Suppressor macrophage treated with lipopolysaccharide for 4 hours (primary cell): ENCODE measurements at regions not wholly inside any gene's neighbourhood (a gene's known extent, or its start where the extent isn't known, plus 50 kb on each side); places are given as distances from the start of the nearest gene placed in this dataset.

Source experiments
- DNase-seq: peaks from one replicate; pipeline ENCODE4 v3.0.0-alpha.2; 2020

DNA sequence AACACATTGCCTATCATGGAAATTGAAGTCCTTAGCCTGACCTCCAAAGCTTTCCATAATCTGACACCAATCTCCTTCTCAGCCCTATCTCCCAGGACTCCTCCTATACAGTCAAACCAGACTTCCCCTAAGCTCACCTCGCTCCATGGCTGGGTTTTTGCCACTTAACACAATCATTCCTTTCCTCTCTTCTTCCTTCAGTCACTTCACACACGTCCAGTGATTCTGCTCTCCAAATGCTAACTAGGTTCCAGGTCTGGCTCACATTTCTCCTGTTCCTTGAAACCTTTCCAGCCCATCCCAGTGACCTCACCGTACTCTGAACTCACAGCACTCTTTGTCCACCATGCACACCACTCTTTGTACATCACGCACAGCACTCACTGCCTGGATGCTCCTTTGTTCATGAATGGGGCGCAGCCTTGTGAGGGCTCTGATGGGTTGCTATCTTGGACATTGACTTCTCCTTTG lies 98.4 kb downstream of the GLUL start:
- no peak for DNase-seq

- DNase-seq = no peak
Observed at GRCh38 chr1:182292193-182292741, 99.3 kb downstream of the GLUL start.

DNA sequence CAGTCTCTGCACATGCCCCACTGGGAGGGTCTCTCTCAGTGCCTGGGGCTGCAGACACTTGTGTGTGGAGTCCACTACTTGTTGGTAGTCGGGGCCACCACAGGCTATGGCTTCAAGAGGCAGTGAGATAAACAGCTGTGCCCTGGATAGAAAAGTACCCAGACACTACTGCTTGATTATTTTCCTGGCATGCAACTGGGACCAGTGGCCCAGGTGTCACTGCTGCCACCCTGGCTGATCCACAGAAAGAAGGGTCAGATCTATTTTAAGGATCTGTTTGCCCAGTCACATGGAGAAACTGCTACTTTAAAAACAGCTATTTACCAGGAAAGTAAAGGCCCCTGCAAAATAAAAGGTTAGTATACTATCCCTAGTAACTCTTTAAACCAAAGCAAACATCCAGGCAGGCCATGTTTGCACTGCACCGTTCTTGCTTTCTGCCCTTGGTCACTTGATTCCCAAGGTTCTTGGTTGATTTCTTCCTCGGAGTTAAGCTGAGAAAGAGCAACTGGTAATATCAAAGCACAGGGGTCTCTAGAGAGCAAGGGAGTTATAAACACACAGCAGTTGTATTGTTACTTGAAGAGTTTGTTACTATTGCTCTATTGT lies 99.9 kb downstream of the GLUL start:
- DNase-seq = no peak

- no peak for DNase-seq
Observed at GRCh38 chr1:182288749-182289604, 102.6 kb downstream of the GLUL start.

GRCh38 chr1:182286761-182287160 lies 104.8 kb downstream of the GLUL start:
- DNase-seq = no peak

GRCh38 chr1:182283746-182284544 lies 107.6 kb downstream of the GLUL start:
- DNase-seq = no peak

DNA sequence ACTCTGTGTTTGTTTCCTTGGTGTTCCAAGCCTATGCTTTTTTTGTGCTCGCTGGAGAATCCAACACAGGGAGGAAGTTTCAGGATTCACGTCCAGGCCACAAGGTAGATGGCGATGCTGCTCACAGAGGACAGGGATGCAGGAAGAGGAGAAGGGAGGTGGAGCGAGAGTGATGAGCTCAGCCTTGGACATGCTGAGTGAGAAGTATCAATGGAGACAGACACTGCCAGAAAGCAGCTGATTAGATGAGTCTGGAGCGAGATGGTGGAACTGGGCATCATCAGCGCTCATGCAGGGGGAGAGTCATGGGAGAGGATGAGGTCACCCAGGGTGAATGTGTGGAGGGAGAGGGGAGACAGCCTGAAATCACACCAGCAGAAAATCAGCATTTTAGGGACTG lies 110.0 kb downstream of the GLUL start:
- DNase-seq = no peak

DNA sequence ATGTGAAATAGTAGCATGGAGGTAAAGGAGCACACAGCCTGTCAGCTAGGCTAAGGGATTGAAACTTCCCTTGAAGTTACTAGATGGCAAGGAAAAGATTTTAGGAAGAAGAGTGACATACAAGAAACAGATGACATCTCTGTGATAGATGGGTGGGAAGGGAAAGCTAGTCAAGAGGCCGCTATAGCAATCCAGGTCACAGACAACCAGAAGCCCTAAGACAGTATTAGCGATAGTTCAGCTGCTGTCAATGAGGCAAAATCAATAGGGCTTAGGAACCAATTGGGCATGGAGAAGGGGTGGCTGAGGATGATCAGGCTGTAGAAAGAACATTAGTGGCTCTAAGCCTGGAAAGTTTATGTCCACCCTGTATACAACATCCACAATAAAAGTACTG lies 111.1 kb downstream of the GLUL start:
- DNase-seq = no peak

- no peak for DNase-seq
Observed at GRCh38 chr1:182279724-182280503, 111.7 kb downstream of the GLUL start.

- no peak for DNase-seq
Observed at GRCh38 chr1:182279302-182279701, 112.3 kb downstream of the GLUL start.

DNA sequence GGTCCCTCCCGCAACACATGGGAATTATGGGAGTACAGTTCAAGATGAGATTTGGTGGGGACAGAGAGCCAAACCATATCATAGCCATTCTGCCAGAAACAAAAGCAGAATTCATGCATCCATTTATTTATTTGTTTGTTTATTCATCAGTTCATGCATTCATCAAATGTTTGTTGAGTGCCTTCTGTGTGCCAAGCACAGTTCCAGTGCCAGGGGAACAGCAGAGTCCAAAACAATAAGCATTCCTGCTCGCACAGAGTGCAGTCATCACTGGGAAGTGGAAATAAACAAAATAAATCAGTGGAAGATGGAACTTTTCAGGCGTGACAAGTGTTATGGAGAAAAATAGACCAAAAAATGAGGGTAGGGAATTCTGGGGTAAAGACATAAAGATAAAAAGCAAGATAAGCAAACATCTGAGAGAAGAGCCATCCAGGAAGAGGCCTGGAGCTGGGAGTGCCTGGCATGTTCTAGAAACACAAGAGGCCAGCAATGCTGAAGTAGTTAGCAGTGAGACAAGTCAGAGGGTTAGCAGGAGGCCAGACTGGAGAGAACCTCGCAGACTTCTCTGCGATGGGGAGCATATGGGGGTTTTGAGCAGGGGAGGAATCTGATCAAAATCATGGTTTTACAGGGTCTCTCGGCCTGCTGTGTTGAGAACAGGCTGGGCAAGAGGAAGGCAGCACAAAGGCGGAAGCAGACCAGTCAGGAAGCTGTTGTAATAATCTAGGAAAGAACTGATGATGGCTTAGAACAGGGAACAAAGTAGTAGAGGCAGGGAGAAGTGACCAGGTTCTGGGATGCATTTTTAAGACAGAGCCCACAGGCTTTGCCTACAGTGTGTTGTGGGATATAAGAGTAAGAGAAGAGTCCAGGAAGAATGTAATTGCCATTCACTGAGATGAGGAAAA lies 113.2 kb downstream of the GLUL start:
- DNase-seq = peak; percentile 21

GRCh38 chr1:182275271-182275670 lies 116.3 kb downstream of the GLUL start:
- DNase-seq = no peak

DNA sequence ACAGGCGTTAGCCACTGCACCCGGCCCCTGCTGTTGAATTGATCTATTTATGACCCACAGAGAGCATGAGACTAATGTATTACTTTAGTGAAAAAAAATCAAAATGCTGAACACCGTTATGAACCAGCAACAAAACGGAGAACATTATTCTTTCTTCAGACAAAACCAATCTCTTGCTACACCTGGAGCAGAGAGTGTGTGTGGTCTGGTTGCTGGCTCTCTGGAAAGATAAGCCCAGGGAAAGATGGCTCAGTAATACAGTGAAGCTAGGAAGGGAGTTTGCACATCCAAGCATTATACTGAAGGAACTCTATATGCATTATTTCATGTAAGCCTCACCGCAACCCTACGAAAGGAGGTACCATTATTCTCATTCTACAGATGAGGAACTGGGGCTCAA lies 117.0 kb downstream of the GLUL start:
- no peak for DNase-seq

GRCh38 chr1:182270731-182271130 lies 120.9 kb downstream of the GLUL start:
- DNase-seq = no peak

- DNase-seq = no peak
Observed at GRCh38 chr1:182269097-182269496, 122.5 kb downstream of the GLUL start.

- peak; percentile 21 for DNase-seq
Observed at GRCh38 chr1:182268669-182269068, 122.9 kb downstream of the GLUL start.

DNA sequence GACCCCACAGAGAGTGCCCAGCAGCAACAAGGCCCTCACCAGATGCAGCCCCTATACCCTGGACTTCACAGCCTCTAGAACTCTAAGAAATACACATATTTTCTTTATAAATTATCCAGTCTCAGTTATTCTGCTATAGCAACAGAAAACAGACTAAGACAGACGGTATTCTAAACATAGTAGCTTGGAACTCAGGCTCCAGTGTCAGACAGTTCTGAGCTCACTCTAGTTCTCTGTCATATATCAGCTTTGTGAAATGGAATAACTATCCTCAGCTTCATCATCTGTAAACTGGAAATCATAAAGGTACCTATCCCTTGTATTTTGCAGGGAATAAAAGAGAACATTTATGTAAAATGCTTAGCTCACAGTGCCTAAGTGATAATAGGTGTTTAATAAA lies 127.4 kb downstream of the GLUL start:
- DNase-seq = no peak

DNA sequence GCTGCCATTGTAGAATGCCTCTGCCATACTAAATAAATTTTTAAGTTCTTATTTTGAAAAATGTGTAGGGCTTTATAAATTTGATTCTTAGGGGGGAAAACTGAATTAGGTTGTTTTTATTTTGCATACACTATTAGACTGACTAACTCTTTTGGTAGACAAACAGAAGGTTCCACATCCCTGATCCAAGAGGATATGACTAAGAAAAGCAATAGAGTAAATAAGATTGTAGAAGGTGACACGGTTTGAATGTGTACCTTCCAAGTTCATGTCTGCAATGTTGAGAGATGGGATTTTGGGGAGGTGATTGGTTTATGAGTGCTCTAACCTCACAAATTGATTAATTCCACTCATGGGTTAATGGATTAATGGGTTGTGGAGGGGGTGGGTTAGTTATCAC lies 127.9 kb downstream of the GLUL start:
- no peak for DNase-seq

GRCh38 chr1:182262425-182262824 lies 129.2 kb downstream of the GLUL start:
- DNase-seq = no peak

- no peak for DNase-seq
Observed at GRCh38 chr1:182261655-182262054, 129.9 kb downstream of the GLUL start.

- no peak for DNase-seq
Observed at GRCh38 chr1:182260516-182260915, 131.1 kb downstream of the GLUL start.
